ENCODE measurements at regions not wholly inside any gene's neighbourhood (a gene's known extent, or its start where the extent isn't known, plus 50 kb on each side); places are given as distances from the start of the nearest gene placed in this dataset.

DNA sequence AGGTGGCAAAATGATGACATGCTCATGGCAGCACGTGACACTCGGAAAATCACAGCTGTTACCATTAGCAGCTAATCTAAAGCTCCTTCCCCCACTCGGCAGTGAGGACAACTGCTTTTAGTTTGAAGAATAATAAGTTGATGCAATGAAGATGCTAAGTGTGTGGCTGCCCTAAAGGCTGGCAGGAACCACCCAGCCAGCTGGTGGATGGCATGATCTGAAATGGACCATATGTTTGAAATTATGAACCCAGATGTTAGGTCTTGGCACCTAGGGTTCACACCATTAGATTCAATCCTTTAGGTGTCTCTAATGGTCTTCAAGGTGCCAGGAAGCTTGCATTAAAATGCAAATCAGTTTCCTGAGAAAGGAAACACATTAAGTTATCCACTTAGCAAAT, 230.1 kb downstream of the WDR11 start:
- BruUV-seq (replicated peaks), result no TSS peak
- H3K36me3 ChIP-seq (ENCODE audit: control insufficient read depth in 2 of 2, insufficient read depth in 2 of 2, low read length in 1 of 2), result no peaks in the 10 kb centered on the region
- no peaks in the 10 kb centered on the region for H4K20me1 ChIP-seq (ENCODE audit: control insufficient read depth, insufficient read depth)
- no peak for ATAC-seq
- H3K9ac ChIP-seq (ENCODE audit: control insufficient read depth, insufficient read depth, low read length), result no peak overlapping the region
- POLR2A ChIA-PET, result no interaction called here
- SMC1A ChIA-PET (ENCODE audit: uncharacterized antibody, unreplicated experiment), result interaction anchor here (1.8 kb wide), 1 partner anchor 9 kb away, joined by 3 read pairs; no protein-coding TSS in a partner anchor
- intact Hi-C loops (cut with micrococcal nuclease; ENCODE audit: unreplicated experiment) (no loop called here), in situ Hi-C loops (cut with MboI) (no loop called here)
- H3K27me3 ChIP-seq (replicated peaks in 1 of 2; ENCODE audit: control insufficient read depth in 2 of 2, insufficient read depth in 2 of 2, low read length in 1 of 2), result peaks cover 0 to 6% of the 10 kb centered on the region in 2 experiments; a peak in 3 of 4 replicates
- no peaks in the 10 kb centered on the region for H3K9me3 ChIP-seq (replicated peaks; ENCODE audit: control insufficient read depth, insufficient read depth, low read length)
- RAD21 ChIA-PET (ENCODE audit: unreplicated experiment), result no interaction called here
- FAIRE-seq, result no peak
- H3K4me2 ChIP-seq (ENCODE audit: control insufficient read depth, insufficient read depth), result no peak overlapping the region
- no peaks in the 10 kb centered on the region for H3K4me1 ChIP-seq (ENCODE audit: control insufficient read depth, insufficient read depth, low read length)
- no peak overlapping the region for H3K27ac ChIP-seq (ENCODE audit: control insufficient read depth, insufficient read depth)
- no peak overlapping the region for H3K4me3 ChIP-seq
- H3K79me2 ChIP-seq (ENCODE audit: control insufficient read depth, insufficient read depth, low read length), result no peaks in the 10 kb centered on the region
- WGBS (ENCODE audit: insufficient coverage, insufficient replicate concordance, low lambda C conversion rate, missing lambda C conversion rate), result 30% methylated on average over 3 of the region's 3 CpGs
- CTCF ChIA-PET, result no interaction called here
- no peak for DNase-seq (ENCODE audit: low read depth, low spot score)
- no peak overlapping the region for H2AFZ ChIP-seq (ENCODE audit: control insufficient read depth, low read depth, low read length)
- TF ChIP-seq, protein P1, sequence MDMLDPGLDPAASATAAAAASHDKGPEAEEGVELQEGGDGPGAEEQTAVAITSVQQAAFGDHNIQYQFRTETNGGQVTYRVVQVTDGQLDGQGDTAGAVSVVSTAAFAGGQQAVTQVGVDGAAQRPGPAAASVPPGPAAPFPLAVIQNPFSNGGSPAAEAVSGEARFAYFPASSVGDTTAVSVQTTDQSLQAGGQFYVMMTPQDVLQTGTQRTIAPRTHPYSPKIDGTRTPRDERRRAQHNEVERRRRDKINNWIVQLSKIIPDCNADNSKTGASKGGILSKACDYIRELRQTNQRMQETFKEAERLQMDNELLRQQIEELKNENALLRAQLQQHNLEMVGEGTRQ (IDR thresholded peaks at IDR 0.05; ENCODE audit: borderline replicate concordance, low read depth, low read length), result no peak
- TF ChIP-seq STAT3 (IDR thresholded peaks at IDR 0.05; ENCODE audit: low read depth, low read length) (no peak), FOXK2 (IDR thresholded peaks at IDR 0.05) (no peak), RELA (IDR thresholded peaks at IDR 0.05; ENCODE audit: borderline replicate concordance, partially characterized antibody) (no peak), SREBF2 (IDR thresholded peaks at IDR 0.05; ENCODE audit: low read length) (no peak), ZNF217 (IDR thresholded peaks at IDR 0.05) (no peak), TARDBP (IDR thresholded peaks at IDR 0.05; ENCODE audit: borderline replicate concordance) (no peak), MEF2B (IDR thresholded peaks at IDR 0.05; ENCODE audit: partially characterized antibody, poor library complexity, severe bottlenecking) (no peak)
- TF ChIP-seq, protein P2, sequence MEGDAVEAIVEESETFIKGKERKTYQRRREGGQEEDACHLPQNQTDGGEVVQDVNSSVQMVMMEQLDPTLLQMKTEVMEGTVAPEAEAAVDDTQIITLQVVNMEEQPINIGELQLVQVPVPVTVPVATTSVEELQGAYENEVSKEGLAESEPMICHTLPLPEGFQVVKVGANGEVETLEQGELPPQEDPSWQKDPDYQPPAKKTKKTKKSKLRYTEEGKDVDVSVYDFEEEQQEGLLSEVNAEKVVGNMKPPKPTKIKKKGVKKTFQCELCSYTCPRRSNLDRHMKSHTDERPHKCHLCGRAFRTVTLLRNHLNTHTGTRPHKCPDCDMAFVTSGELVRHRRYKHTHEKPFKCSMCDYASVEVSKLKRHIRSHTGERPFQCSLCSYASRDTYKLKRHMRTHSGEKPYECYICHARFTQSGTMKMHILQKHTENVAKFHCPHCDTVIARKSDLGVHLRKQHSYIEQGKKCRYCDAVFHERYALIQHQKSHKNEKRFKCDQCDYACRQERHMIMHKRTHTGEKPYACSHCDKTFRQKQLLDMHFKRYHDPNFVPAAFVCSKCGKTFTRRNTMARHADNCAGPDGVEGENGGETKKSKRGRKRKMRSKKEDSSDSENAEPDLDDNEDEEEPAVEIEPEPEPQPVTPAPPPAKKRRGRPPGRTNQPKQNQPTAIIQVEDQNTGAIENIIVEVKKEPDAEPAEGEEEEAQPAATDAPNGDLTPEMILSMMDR (IDR thresholded peaks at IDR 0.05 in 2 of 3, conservative IDR thresholded peaks at IDR 0.05 in 1 of 3; ENCODE audit: control insufficient read depth in 2 of 3, extremely low read depth in 1 of 3, insufficient read depth in 1 of 3, low read depth in 3 of 3, low read length in 3 of 3), result no peak
- TF ChIP-seq, protein P3, sequence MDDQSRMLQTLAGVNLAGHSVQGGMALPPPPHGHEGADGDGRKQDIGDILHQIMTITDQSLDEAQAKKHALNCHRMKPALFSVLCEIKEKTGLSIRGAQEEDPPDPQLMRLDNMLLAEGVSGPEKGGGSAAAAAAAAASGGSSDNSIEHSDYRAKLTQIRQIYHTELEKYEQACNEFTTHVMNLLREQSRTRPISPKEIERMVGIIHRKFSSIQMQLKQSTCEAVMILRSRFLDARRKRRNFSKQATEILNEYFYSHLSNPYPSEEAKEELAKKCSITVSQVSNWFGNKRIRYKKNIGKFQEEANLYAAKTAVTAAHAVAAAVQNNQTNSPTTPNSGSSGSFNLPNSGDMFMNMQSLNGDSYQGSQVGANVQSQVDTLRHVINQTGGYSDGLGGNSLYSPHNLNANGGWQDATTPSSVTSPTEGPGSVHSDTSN (IDR thresholded peaks at IDR 0.05; ENCODE audit: insufficient replicate concordance, low read depth, low read length), result no peak
- TF ChIP-seq, protein P4, sequence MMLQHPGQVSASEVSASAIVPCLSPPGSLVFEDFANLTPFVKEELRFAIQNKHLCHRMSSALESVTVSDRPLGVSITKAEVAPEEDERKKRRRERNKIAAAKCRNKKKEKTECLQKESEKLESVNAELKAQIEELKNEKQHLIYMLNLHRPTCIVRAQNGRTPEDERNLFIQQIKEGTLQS (IDR thresholded peaks at IDR 0.05; ENCODE audit: borderline replicate concordance, extremely low read depth, low read depth, low read length), result no peak
- TF ChIP-seq, protein P5, sequence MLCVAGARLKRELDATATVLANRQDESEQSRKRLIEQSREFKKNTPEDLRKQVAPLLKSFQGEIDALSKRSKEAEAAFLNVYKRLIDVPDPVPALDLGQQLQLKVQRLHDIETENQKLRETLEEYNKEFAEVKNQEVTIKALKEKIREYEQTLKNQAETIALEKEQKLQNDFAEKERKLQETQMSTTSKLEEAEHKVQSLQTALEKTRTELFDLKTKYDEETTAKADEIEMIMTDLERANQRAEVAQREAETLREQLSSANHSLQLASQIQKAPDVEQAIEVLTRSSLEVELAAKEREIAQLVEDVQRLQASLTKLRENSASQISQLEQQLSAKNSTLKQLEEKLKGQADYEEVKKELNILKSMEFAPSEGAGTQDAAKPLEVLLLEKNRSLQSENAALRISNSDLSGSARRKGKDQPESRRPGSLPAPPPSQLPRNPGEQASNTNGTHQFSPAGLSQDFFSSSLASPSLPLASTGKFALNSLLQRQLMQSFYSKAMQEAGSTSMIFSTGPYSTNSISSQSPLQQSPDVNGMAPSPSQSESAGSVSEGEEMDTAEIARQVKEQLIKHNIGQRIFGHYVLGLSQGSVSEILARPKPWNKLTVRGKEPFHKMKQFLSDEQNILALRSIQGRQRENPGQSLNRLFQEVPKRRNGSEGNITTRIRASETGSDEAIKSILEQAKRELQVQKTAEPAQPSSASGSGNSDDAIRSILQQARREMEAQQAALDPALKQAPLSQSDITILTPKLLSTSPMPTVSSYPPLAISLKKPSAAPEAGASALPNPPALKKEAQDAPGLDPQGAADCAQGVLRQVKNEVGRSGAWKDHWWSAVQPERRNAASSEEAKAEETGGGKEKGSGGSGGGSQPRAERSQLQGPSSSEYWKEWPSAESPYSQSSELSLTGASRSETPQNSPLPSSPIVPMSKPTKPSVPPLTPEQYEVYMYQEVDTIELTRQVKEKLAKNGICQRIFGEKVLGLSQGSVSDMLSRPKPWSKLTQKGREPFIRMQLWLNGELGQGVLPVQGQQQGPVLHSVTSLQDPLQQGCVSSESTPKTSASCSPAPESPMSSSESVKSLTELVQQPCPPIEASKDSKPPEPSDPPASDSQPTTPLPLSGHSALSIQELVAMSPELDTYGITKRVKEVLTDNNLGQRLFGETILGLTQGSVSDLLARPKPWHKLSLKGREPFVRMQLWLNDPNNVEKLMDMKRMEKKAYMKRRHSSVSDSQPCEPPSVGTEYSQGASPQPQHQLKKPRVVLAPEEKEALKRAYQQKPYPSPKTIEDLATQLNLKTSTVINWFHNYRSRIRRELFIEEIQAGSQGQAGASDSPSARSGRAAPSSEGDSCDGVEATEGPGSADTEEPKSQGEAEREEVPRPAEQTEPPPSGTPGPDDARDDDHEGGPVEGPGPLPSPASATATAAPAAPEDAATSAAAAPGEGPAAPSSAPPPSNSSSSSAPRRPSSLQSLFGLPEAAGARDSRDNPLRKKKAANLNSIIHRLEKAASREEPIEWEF (IDR thresholded peaks at IDR 0.05; ENCODE audit: insufficient replicate concordance, low read depth, low read length), result no peak
- TF ChIP-seq, protein P6, sequence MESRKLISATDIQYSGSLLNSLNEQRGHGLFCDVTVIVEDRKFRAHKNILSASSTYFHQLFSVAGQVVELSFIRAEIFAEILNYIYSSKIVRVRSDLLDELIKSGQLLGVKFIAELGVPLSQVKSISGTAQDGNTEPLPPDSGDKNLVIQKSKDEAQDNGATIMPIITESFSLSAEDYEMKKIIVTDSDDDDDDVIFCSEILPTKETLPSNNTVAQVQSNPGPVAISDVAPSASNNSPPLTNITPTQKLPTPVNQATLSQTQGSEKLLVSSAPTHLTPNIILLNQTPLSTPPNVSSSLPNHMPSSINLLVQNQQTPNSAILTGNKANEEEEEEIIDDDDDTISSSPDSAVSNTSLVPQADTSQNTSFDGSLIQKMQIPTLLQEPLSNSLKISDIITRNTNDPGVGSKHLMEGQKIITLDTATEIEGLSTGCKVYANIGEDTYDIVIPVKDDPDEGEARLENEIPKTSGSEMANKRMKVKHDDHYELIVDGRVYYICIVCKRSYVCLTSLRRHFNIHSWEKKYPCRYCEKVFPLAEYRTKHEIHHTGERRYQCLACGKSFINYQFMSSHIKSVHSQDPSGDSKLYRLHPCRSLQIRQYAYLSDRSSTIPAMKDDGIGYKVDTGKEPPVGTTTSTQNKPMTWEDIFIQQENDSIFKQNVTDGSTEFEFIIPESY (IDR thresholded peaks at IDR 0.05), result no peak

All from GM12878 (cell line).